Gastroesophageal sphincter (tissue), 4 donors: ENCODE measurements at regions not wholly inside any gene's neighbourhood (a gene's known extent, or its start where the extent isn't known, plus 50 kb on each side); places are given as distances from the start of the nearest gene placed in this dataset.
"Not testable (repeated sequence)": the region's sequence is repeated elsewhere in the genome, so short reads cannot be mapped to it uniquely, and the experiment has no call there.

ENCODE experiments used
- ATAC-seq: fragments of 150-250 bp; one replicate; pipeline ENCODE4 v1.9.1; 2016; ENCODE audit warnings: mild to moderate bottlenecking, moderate library complexity
- H3K27ac ChIP-seq, 4 donors: fragments of 200-600 bp; sonication (generic) in 3 of 4; 1 replicate in 3 of 4; 2 replicates in 1 of 4; pipeline ENCODE4 v1.5.1; 2016 to 2019
- H3K27me3 ChIP-seq: fragments of 200-600 bp; sonication (generic); one replicate; pipeline ENCODE4 v1.5.1; 2019
- H3K36me3 ChIP-seq, 2 donors: fragments of 200-600 bp; sonication (generic); one replicate each; pipeline ENCODE4 v1.5.1; 2019; ENCODE audit warnings: control low read depth in 1 of 2
- H3K4me1 ChIP-seq, 3 donors: fragments of 200-600 bp; sonication (generic); 1 replicate in 2 of 3; 2 replicates in 1 of 3; pipeline ENCODE4 v1.5.1; 2016 to 2019; ENCODE audit warnings: control low read depth in 2 of 3
- H3K4me3 ChIP-seq, 2 donors: fragments of 200-600 bp; sonication (generic); one replicate each; pipeline ENCODE4 v1.5.1; 2019; ENCODE audit warnings: mild to moderate bottlenecking in 1 of 2, moderate library complexity in 1 of 2
- H3K9me3 ChIP-seq, 3 donors: fragments of 200-600 bp; sonication (generic); one replicate each; pipeline ENCODE4 v1.5.1; 2017 to 2019; ENCODE audit warnings: control low read depth in 2 of 3
- CTCF ChIP-seq, 4 experiments: fragments of 200-600 bp in 2 of 4; fragments of 450-650 bp in 2 of 4; sonication (generic) in 1 of 4; IDR thresholded peaks; one replicate each; pipeline ENCODE4 v1.5.1; 2017 to 2019; ENCODE audit warnings: antibody characterized with exemption in 4 of 4, mild to moderate bottlenecking in 2 of 4, moderate library complexity in 2 of 4
- EP300 ChIP-seq: sonication (generic); formaldehyde crosslinking; IDR thresholded peaks from one replicate; pipeline ENCODE4 v1.6.1; 2017; ENCODE audit warnings: antibody characterized with exemption, mild to moderate bottlenecking
- POLR2A ChIP-seq, 2 donors: fragments of 450-650 bp; IDR thresholded peaks; one replicate each; pipeline ENCODE4 v1.6.1; 2017; ENCODE audit warnings: antibody characterized with exemption in 2 of 2, mild to moderate bottlenecking in 2 of 2, moderate library complexity in 1 of 2
- POLR2AphosphoS5 ChIP-seq: sonication (generic); formaldehyde crosslinking; IDR thresholded peaks from one replicate; pipeline ENCODE4 v1.6.1; 2017; ENCODE audit warnings: antibody characterized with exemption
- WGBS, 2 donors: methylation state at CpG; one replicate each; pipeline ENCODE4 v1.1.5; 2018; ENCODE audit warnings: low coverage in 1 of 2; 5-methylcytosine and 5-hydroxymethylcytosine counted together

GRCh38 chr6:67127041-67127440 is 1420.0 kb upstream of the EYS start:
- Histone ChIP-seq H3K27me3 (no peaks in the 10 kb centered on the region), H3K36me3 (no peaks in the 10 kb centered on the region), H3K4me1 (no peaks in the 10 kb centered on the region), H3K4me3 (no peak overlapping the region), H3K9me3 (no peaks in the 10 kb centered on the region), H3K27ac (no peak overlapping the region)
- no peak for ATAC-seq
- WGBS, 2 donors = 22 to 25% methylated on average over 1 of the region's 1 CpG
- TF ChIP-seq EP300 = no peak

GRCh38 chr6:67121115-67121514 is 1414.1 kb upstream of the EYS start:
- no peaks in the 10 kb centered on the region for H3K4me1 ChIP-seq
- no peaks in the 10 kb centered on the region for H3K36me3 ChIP-seq
- TF ChIP-seq EP300 = no peak
- no peak for TF ChIP-seq POLR2A (IDR thresholded peaks at IDR 0.05)
- TF ChIP-seq POLR2AphosphoS5 = no peak
- TF ChIP-seq CTCF (IDR thresholded peaks at IDR 0.05) = no peak
- H3K27ac ChIP-seq = no peak overlapping the region
- H3K27me3 ChIP-seq = no peaks in the 10 kb centered on the region
- ATAC-seq = no peak
- no peak overlapping the region for H3K4me3 ChIP-seq
- WGBS, 2 donors = 77 to 80% methylated on average over 3 of the region's 3 CpGs
- no peaks in the 10 kb centered on the region for H3K9me3 ChIP-seq

DNA sequence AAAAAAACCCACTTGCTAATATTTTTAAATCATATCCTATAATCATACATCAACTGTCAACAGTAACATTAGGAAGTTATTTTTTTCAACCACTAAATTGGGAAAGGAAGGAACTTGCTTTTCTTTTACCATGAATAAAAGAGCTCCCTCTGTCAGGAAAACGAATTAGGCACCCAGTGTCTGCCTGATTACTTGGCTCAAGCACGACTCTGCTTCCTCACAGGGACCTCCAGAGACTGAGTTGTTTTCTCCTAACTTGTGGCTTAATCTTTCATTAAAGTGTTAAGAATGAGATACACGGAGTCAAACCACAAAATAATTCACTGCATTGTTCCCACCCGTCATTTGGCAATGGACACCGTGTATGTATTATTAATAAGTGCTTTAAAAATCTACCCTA is 1405.1 kb upstream of the EYS start:
- ATAC-seq = no peak
- Histone ChIP-seq H3K4me3 (no peak overlapping the region), H3K9me3 (peaks cover 0 to 3% (median 0%) of the 10 kb centered on the region in 3 donors), H3K36me3 (no peaks in the 10 kb centered on the region), H3K4me1 (no peaks in the 10 kb centered on the region), H3K27ac (no peak overlapping the region), H3K27me3 (no peaks in the 10 kb centered on the region)
- 28 to 43% methylated on average over 5 of the region's 5 CpGs for WGBS, 2 donors
- TF ChIP-seq CTCF (IDR thresholded peaks at IDR 0.05) (no peak), POLR2A (IDR thresholded peaks at IDR 0.05) (no peak), POLR2AphosphoS5 (no peak), EP300 (no peak)

GRCh38 chr6:67102743-67103142 is 1395.7 kb upstream of the EYS start:
- ATAC-seq = no peak

DNA sequence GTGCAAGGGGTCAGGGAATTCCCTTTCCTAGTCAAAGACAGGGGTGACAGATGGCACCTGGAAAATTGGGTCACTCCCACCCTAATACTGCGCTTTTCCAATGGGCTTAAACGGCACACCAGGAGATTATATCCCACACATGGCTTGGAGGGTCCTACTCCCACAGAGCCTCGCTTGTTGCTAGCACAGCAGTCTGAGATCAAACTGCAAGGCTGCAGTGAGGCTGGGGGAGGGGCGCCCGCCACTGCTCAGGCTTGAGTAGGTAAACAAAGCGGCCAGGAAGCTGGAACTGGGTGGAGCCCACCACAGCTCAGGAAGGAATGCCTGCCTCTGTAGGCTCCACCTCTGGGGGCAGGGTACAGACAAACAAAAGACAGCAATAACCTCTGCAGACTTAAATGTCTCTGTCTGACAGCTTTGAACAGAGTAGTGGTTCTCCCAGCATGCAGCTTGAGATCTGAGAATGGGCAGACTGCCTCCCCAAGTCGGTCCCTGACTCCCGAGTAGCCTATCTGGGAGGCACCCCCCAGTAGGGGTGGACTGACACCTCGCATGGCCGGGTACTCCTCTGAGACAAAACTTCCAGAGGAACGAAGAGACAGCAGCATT is 1388.7 kb upstream of the EYS start:
- H3K27ac ChIP-seq, H3K36me3 ChIP-seq, H3K27me3 ChIP-seq, H3K4me1 ChIP-seq, H3K4me3 ChIP-seq, ATAC-seq, H3K9me3 ChIP-seq: not testable (repeated sequence)
- WGBS, 2 donors = no CpG with 5 or more reads among the region's 11 CpGs

More at GRCh38 chr6:67102743-67103142, 1395.7 kb upstream of the EYS start:
- TF ChIP-seq CTCF (IDR thresholded peaks at IDR 0.05) (no peak), EP300 (no peak), POLR2AphosphoS5 (no peak), POLR2A (IDR thresholded peaks at IDR 0.05) (no peak)
- Histone ChIP-seq H3K36me3 (no peaks in the 10 kb centered on the region), H3K27me3 (no peaks in the 10 kb centered on the region), H3K27ac (no peak overlapping the region), H3K4me1 (no peaks in the 10 kb centered on the region), H3K4me3 (no peak overlapping the region), H3K9me3 (no peaks in the 10 kb centered on the region)
- WGBS, 2 donors = 60 to 85% methylated on average over 1 of the region's 1 CpG

DNA sequence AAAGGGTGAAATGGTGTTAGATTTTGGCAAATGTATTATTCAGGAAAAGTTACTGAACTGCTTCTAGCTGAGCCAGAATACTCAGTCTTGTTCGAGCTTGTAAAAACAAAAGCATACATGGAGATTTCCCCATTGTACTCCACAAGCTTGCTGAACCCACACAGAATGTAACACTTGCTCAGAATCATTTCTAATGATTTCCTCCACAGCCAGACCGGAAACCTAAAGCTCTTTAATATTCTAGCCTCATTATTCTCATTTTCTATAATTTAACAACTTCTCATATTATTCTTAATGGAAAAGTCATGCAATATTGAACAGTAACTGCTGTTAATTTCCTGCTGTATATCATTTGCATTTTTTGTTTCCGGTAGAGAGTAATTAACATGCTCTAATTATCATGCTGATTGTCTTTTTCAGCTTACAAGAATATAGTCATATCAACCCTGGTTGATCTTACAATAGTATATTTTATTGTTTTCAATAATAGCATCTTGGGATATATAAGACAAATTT is 1387.5 kb upstream of the EYS start:
- H3K4me3 ChIP-seq = no peak overlapping the region
- whole genome bisulfite sequencing, 2 donors = 56 to 61% methylated on average over 3 of the region's 3 CpGs
- TF ChIP-seq POLR2AphosphoS5 = no peak
- no peak for TF ChIP-seq POLR2A (IDR thresholded peaks at IDR 0.05)
- TF ChIP-seq EP300 = no peak
- TF ChIP-seq CTCF (IDR thresholded peaks at IDR 0.05) = no peak
- no peaks in the 10 kb centered on the region for H3K9me3 ChIP-seq
- no peaks in the 10 kb centered on the region for H3K27me3 ChIP-seq
- no peak overlapping the region for H3K27ac ChIP-seq
- no peaks in the 10 kb centered on the region for H3K4me1 ChIP-seq
- H3K36me3 ChIP-seq = no peaks in the 10 kb centered on the region
- ATAC-seq = no peak
